Fibroblast of mammary gland (primary cell): ENCODE measurements at regions not wholly inside any gene's neighbourhood (a gene's known extent, or its start where the extent isn't known, plus 50 kb on each side); places are given as distances from the start of the nearest gene placed in this dataset.

Source experiments
- DNase-seq: peaks from one replicate; pipeline ENCODE4 v3.0.0-alpha.2; 2010; ENCODE audit warnings: low read depth
- H3K4me3 ChIP-seq: 2 replicates; pipeline ENCODE4 v1.5.1; 2011; ENCODE audit warnings: low read depth, mild to moderate bottlenecking, low read length, moderate library complexity; ENCODE audit not compliant: control insufficient read depth
- TF ChIP-seq, protein P1 (sequence below): conservative IDR thresholded peaks from 2 replicates; pipeline ENCODE4 v1.5.1; 2011; ENCODE audit warnings: low read depth, low read length, inconsistent platforms; ENCODE audit not compliant: control insufficient read depth, insufficient read depth

DNA sequence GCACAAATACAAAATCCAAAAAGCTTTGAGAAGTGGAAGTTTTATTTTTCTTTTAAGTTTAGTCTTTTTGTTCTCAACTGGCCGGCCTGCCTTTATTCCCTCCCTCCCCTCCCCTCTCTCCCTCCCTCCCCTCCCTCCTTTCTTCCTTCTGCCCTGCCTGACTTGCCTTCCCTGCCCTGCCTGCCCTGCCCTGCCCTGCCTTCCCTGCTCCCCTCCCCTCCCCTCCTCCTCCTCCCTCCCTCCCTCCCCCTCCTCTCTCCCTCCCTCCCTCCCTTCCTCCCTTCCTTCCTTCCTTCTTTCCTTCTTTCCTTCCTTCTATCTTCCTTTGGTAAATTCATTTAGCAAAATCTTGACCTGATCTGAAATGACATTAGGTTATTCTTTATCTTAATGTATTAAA, 69.8 kb upstream of the LIMCH1 start:
- TF ChIP-seq, protein P1, sequence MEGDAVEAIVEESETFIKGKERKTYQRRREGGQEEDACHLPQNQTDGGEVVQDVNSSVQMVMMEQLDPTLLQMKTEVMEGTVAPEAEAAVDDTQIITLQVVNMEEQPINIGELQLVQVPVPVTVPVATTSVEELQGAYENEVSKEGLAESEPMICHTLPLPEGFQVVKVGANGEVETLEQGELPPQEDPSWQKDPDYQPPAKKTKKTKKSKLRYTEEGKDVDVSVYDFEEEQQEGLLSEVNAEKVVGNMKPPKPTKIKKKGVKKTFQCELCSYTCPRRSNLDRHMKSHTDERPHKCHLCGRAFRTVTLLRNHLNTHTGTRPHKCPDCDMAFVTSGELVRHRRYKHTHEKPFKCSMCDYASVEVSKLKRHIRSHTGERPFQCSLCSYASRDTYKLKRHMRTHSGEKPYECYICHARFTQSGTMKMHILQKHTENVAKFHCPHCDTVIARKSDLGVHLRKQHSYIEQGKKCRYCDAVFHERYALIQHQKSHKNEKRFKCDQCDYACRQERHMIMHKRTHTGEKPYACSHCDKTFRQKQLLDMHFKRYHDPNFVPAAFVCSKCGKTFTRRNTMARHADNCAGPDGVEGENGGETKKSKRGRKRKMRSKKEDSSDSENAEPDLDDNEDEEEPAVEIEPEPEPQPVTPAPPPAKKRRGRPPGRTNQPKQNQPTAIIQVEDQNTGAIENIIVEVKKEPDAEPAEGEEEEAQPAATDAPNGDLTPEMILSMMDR, result no peak
- DNase-seq, result no peak

DNA sequence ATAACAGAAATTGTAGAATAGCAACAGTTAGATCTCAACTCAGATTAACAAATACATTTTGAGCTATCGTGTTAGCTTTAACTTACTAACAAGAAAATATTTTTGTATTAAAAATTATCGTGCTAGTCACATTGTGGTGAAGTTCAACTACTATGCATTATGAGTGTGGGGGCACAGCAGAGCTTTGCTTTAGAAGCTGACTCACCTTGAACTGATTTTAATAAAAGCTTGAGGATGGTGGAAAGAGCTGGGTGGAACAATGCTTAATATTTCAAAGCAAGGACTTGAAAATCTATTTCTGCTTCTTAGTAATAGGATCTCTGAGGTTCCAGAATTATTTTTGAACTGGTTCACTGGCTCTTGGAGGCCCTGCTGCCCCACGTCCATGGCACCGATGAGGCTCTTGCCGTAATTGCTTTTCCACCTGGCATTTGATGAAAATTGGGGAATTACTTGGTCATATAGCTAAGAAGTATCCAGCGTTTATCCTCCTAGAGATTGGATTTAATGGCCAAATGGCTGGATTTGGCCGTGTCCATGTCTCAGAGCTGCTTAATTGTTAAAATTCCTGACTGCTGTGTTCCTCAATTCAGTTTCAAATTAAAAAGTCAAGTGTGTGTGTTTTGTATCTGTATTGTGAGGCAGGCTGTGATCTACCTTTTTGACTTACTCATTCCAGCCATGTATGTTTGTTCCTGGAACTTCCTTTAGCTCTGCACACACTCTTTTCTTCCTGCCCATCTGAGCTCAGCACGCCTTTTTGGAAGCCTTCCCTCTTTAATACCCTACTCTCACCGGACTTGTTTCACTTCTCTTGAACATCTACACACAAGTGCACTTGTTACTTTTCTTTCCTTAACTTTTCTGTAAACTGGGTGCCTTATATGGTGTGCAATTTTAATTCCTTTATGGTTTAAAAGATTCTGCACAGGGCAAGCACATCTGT, 66.6 kb upstream of the LIMCH1 start:
- no peak overlapping the region for H3K4me3 ChIP-seq
- TF ChIP-seq, protein P1, result no peak
- no peak for DNase-seq

More for the DNA sequence above, 69.8 kb upstream of the LIMCH1 start:
- no peak overlapping the region for H3K4me3 ChIP-seq

DNA sequence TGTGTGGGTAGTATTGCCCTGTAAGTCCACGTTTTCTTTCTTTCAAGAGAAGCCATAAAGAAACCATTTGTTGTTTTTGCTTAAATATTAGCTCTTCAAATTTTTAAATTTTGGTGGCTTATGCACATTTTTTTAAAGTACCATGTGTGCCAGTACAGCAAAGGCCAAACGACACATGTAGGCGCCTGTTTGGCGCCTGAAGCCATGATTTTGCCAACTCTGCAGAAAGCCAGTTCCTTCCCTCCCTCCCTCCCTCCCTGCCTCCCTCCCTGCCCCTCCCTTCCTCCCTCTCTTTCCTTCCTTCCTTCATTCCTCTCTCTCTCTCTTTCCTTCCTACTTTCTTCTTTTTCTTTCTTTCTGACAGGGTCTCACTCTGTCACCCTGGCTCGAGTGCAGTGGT, 65.9 kb upstream of the LIMCH1 start:
- H3K4me3 ChIP-seq, result no peak overlapping the region
- no peak for DNase-seq
- TF ChIP-seq, protein P1, result no peak

DNA sequence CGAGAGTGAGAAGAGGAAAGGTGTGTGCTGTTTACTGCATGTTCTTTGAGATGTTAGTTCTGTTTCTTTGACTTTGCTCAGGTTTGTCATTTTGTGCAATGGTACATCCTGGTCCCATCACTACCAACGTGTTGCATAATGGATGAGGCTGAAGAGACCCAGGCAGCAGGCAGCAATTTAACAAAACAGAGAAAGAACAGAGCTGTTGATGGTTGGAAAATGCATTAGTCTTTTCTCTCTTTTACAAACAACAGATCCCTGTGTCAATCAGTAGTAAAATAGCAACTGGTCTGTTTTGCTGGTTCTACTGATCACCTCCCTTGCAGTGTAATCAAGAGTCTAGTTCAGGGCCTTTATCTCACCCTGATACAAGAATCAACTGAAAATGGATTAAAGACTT, 64.8 kb upstream of the LIMCH1 start:
- TF ChIP-seq, protein P1, result no peak
- no peak for DNase-seq
- no peak overlapping the region for H3K4me3 ChIP-seq

DNA sequence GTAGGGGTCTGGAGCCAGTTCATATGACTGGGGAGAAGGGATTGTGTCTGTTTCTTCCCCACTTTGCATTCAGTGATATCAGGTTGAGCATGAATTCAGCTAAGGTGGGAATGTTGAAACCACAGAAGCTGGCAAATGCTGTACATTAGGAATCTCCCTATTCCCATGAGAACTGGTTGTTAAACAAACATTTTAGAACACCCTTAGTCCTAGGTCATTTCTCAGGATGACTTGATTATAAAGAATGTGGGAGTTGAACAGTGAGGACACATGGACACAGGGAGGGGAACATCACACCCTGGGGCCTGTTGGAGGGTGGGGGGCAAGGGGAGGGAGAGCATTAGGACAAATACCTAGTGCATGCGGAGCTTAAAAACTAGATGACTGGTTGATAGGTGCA, 62.6 kb upstream of the LIMCH1 start:
- no peak for DNase-seq
- TF ChIP-seq, protein P1, result no peak
- no peak overlapping the region for H3K4me3 ChIP-seq

- DNase-seq, result no peak
- H3K4me3 ChIP-seq, result no peak overlapping the region
- TF ChIP-seq, protein P1, result no peak
Observed at GRCh38 chr4:41476310-41476885, 61.6 kb upstream of the LIMCH1 start.
